ENCODE measurements at regions not wholly inside any gene's neighbourhood (a gene's known extent, or its start where the extent isn't known, plus 50 kb on each side); places are given as distances from the start of the nearest gene placed in this dataset.

DNA sequence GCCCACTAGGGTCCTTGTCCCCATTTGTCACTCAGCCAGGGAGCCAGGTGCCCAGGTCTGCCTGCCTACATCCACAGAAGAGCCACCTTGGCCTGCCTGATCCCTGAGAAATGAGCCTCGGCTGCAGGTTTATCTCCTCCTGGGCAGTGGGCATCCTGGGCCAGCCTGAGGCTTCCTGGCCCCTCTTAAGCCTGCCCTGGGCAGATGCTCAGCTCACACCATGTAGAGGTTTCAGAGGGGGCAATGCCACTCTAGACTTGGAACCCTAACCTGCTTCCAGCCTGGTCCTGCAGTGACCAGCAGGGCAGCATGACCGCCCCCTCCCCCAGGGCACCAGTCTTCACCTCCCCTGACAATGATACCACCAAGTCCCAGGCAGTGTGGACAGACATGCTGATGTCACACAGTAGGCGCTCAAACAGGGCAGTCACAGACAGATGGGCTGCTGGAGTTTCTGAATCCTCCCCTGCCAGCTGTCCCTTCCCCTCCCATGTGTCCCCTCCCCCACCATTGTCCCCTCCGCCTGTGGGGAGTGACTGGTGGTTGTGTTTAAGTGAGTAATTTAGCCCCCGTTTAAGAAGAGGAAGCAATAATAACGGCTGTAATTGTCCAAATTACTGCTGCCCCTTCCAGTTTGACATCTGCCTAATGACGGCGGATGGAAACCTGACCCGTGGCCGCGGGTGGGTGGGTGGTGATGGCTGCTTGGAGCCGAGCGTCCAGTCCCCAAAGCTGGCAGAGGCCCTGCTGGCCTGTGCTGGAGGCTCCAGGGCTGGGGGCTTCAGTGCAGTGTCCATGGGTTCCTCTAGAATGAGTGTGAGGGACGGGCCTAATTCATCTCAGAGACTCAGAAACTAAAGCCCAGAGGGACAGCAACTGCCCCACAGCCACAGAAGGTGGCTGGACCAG, 147.7 kb downstream of the BARX1 start:
- no peaks in the 10 kb centered on the region for H4K20me1 ChIP-seq (ENCODE audit: insufficient read depth, low read length)
- no peaks in the 10 kb centered on the region for H3K36me3 ChIP-seq (replicated peaks; ENCODE audit: low read depth, low read length)
- no peak overlapping the region for H3K27ac ChIP-seq (ENCODE audit: low read length)
- TF ChIP-seq CTCF (IDR thresholded peaks at IDR 0.05; ENCODE audit: low read depth, low read length) (no peak), EZH2phosphoT487 (IDR thresholded peaks at IDR 0.05; ENCODE audit: low read depth) (no peak)
- H3K27me3 ChIP-seq (ENCODE audit: low read depth, low read length) = no peaks in the 10 kb centered on the region
- no peak overlapping the region for H2AFZ ChIP-seq (ENCODE audit: low read depth, low read length)
- no peaks in the 10 kb centered on the region for H3K4me1 ChIP-seq (ENCODE audit: low read length)
- H3K4me3 ChIP-seq (ENCODE audit: low read length) = no peak overlapping the region
- no peaks in the 10 kb centered on the region for H3K79me2 ChIP-seq (ENCODE audit: low read length)
- no peak overlapping the region for H3K4me2 ChIP-seq (ENCODE audit: low read length)
- no peak overlapping the region for H3K9ac ChIP-seq (ENCODE audit: low read length)
- no peaks in the 10 kb centered on the region for H3K9me3 ChIP-seq (ENCODE audit: insufficient read depth, low read length)

- Histone ChIP-seq H3K9me3 (ENCODE audit: insufficient read depth, low read length) (no peaks in the 10 kb centered on the region), H3K9ac (ENCODE audit: low read length) (no peak overlapping the region), H3K4me2 (ENCODE audit: low read length) (no peak overlapping the region), H3K4me1 (ENCODE audit: low read length) (no peaks in the 10 kb centered on the region), H3K27ac (ENCODE audit: low read length) (no peak overlapping the region), H3K27me3 (ENCODE audit: low read depth, low read length) (no peaks in the 10 kb centered on the region; the same call in 1 of the 2 replicates), H3K4me3 (ENCODE audit: low read length) (no peak overlapping the region), H3K36me3 (replicated peaks; ENCODE audit: low read depth, low read length) (no peaks in the 10 kb centered on the region), H3K79me2 (ENCODE audit: low read length) (no peaks in the 10 kb centered on the region), H4K20me1 (ENCODE audit: insufficient read depth, low read length) (no peaks in the 10 kb centered on the region), H2AFZ (ENCODE audit: low read depth, low read length) (no peak overlapping the region)
- TF ChIP-seq EZH2phosphoT487 (IDR thresholded peaks at IDR 0.05; ENCODE audit: low read depth) (no peak), CTCF (IDR thresholded peaks at IDR 0.05; ENCODE audit: low read depth, low read length) (no peak)
Observed at GRCh38 chr9:93801581-93802284, 153.4 kb downstream of the BARX1 start.

GRCh38 chr9:93801120-93801519, 154.0 kb downstream of the BARX1 start:
- Histone ChIP-seq H4K20me1 (ENCODE audit: insufficient read depth, low read length) (no peaks in the 10 kb centered on the region), H3K4me3 (ENCODE audit: low read length) (no peak overlapping the region), H3K27me3 (ENCODE audit: low read depth, low read length) (no peaks in the 10 kb centered on the region; the same call in 1 of the 2 replicates), H3K9me3 (ENCODE audit: insufficient read depth, low read length) (no peaks in the 10 kb centered on the region), H3K36me3 (replicated peaks; ENCODE audit: low read depth, low read length) (no peaks in the 10 kb centered on the region), H3K4me2 (ENCODE audit: low read length) (no peak overlapping the region), H3K79me2 (ENCODE audit: low read length) (no peaks in the 10 kb centered on the region), H2AFZ (ENCODE audit: low read depth, low read length) (no peak overlapping the region), H3K4me1 (ENCODE audit: low read length) (no peaks in the 10 kb centered on the region), H3K27ac (ENCODE audit: low read length) (no peak overlapping the region), H3K9ac (ENCODE audit: low read length) (no peak overlapping the region)
- TF ChIP-seq CTCF (IDR thresholded peaks at IDR 0.05; ENCODE audit: low read depth, low read length) (no peak), EZH2phosphoT487 (IDR thresholded peaks at IDR 0.05; ENCODE audit: low read depth) (no peak)

DNA sequence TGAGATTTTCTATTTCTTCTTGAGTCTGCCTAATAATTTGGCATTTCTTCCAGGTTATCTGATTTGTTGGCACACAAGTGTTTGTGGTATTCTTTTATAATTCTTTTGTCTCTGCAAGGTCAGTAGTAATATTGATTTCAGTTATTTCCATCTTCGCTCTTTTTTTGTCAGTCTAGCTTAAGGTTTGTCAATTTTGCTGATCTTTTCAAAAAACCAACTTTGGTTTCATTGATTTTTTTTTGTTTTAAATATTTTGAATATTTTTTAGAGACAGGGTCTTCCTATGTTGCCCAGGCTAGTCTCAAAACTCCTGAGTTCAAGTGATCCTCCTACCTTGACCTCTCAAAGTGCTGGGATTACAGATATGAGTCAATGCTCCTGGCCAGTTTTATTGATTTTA, 162.8 kb downstream of the BARX1 start:
- Histone ChIP-seq H2AFZ (ENCODE audit: low read depth, low read length) (no peak overlapping the region), H3K4me1 (ENCODE audit: low read length) (no peaks in the 10 kb centered on the region), H3K4me3 (ENCODE audit: low read length) (no peak overlapping the region), H4K20me1 (ENCODE audit: insufficient read depth, low read length) (no peaks in the 10 kb centered on the region), H3K36me3 (replicated peaks; ENCODE audit: low read depth, low read length) (no peaks in the 10 kb centered on the region), H3K27ac (ENCODE audit: low read length) (no peak overlapping the region), H3K79me2 (ENCODE audit: low read length) (no peaks in the 10 kb centered on the region), H3K9me3 (ENCODE audit: insufficient read depth, low read length) (no peaks in the 10 kb centered on the region), H3K27me3 (ENCODE audit: low read depth, low read length) (no peaks in the 10 kb centered on the region), H3K4me2 (ENCODE audit: low read length) (no peak overlapping the region), H3K9ac (ENCODE audit: low read length) (no peak overlapping the region)
- TF ChIP-seq EZH2phosphoT487 (IDR thresholded peaks at IDR 0.05; ENCODE audit: low read depth) = no peak
- TF ChIP-seq CTCF (IDR thresholded peaks at IDR 0.05; ENCODE audit: low read depth, low read length) = no peak
